ENCODE measurements at regions not wholly inside any gene's neighbourhood (a gene's known extent, or its start where the extent isn't known, plus 50 kb on each side); places are given as distances from the start of the nearest gene placed in this dataset.
A peak's percentile ranks its signal among the peaks of the same experiment; 100 is the strongest.

DNA sequence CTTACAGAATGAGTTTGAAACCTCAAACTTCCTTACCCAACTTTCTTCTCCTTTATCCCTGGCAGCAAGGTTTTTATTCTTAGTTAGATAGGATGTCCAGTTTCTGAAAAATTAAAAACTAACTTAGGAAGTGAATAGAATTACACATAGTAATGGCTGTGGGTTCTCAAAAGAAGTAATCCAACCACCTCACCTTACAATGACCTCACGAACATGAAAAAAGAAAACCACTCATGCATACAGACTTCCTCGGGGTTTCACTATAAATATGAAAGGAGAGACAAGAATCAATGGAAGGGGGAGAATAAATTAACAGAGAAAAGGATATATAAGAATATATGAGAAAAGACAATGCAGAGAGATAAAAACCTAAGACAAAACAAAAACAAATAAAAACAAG, 1044.3 kb upstream of the KLHL29 start:
- Histone ChIP-seq H3K4me3 (ENCODE audit: low read depth, low read length) (no peak overlapping the region), H3K36me3 (ENCODE audit: control insufficient read depth, insufficient read depth, low read length) (no peaks in the 10 kb centered on the region), H3K27me3 (ENCODE audit: control insufficient read depth, insufficient read depth, low read length) (no peaks in the 10 kb centered on the region)
- DNase-seq (ENCODE audit: low read depth), result no peak
- TF ChIP-seq, protein P1, sequence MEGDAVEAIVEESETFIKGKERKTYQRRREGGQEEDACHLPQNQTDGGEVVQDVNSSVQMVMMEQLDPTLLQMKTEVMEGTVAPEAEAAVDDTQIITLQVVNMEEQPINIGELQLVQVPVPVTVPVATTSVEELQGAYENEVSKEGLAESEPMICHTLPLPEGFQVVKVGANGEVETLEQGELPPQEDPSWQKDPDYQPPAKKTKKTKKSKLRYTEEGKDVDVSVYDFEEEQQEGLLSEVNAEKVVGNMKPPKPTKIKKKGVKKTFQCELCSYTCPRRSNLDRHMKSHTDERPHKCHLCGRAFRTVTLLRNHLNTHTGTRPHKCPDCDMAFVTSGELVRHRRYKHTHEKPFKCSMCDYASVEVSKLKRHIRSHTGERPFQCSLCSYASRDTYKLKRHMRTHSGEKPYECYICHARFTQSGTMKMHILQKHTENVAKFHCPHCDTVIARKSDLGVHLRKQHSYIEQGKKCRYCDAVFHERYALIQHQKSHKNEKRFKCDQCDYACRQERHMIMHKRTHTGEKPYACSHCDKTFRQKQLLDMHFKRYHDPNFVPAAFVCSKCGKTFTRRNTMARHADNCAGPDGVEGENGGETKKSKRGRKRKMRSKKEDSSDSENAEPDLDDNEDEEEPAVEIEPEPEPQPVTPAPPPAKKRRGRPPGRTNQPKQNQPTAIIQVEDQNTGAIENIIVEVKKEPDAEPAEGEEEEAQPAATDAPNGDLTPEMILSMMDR (IDR thresholded peaks at IDR 0.05; ENCODE audit: insufficient read depth, low read depth, low read length), result no peak
- CTCF ChIA-PET, result no interaction called here
- POLR2A ChIA-PET, result no interaction called here

DNA sequence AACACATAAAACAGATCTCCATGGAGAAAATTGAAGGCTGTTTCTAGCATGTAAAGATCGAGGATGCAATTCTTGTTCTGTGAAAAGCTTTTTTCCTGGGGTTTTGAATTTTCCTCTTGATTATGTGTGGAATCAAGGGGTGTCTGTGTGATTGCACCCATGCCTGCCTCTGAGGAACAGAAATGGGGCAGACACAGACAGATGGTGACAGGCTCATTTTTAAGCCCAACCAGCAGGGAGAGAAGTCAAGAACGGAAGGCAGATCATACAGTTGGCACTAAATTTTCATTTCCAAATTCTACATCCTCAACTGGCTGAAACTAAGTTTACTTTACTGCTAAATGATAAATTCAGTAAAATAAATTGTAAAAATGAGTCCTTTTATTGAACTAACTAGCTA, 1037.7 kb upstream of the KLHL29 start:
- CTCF ChIA-PET, result interaction anchor here (3.0 kb wide), 1 partner anchor 8 kb away, joined by 16 read pairs; no protein-coding TSS in a partner anchor
- TF ChIP-seq, protein P1 (IDR thresholded peaks at IDR 0.05; ENCODE audit: insufficient read depth, low read depth, low read length), result no peak
- no peaks in the 10 kb centered on the region for H3K36me3 ChIP-seq (ENCODE audit: control insufficient read depth, insufficient read depth, low read length)
- no peak overlapping the region for H3K4me3 ChIP-seq (ENCODE audit: low read depth, low read length)
- H3K27me3 ChIP-seq (ENCODE audit: control insufficient read depth, insufficient read depth, low read length), result no peaks in the 10 kb centered on the region
- POLR2A ChIA-PET, result no interaction called here
- no peak for DNase-seq (ENCODE audit: low read depth)

DNA sequence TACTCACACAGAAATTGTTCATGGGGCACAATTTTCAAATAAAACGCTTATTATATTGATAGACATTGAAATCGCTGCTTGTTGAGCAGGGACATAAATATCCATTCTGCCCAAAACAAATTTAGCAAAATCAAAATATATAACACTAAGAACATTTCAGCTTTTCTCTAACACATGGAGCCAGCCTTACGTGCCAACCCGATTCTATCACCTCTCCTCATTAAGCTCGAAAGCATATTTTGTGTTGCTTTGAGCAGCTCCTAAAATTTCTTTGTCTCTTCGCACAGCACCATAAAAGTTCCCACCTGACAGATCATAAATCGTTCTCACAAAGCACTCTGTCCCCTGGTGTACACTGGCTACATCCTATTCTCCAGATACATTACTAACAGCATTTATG, 1034.4 kb upstream of the KLHL29 start:
- DNase-seq (ENCODE audit: low read depth), result no peak
- TF ChIP-seq, protein P1 (IDR thresholded peaks at IDR 0.05; ENCODE audit: insufficient read depth, low read depth, low read length), result no peak
- ChIA-PET CTCF (no interaction called here), POLR2A (no interaction called here)
- H3K27me3 ChIP-seq (ENCODE audit: control insufficient read depth, insufficient read depth, low read length), result no peaks in the 10 kb centered on the region
- no peak overlapping the region for H3K4me3 ChIP-seq (ENCODE audit: low read depth, low read length)
- no peaks in the 10 kb centered on the region for H3K36me3 ChIP-seq (ENCODE audit: control insufficient read depth, insufficient read depth, low read length)

DNA sequence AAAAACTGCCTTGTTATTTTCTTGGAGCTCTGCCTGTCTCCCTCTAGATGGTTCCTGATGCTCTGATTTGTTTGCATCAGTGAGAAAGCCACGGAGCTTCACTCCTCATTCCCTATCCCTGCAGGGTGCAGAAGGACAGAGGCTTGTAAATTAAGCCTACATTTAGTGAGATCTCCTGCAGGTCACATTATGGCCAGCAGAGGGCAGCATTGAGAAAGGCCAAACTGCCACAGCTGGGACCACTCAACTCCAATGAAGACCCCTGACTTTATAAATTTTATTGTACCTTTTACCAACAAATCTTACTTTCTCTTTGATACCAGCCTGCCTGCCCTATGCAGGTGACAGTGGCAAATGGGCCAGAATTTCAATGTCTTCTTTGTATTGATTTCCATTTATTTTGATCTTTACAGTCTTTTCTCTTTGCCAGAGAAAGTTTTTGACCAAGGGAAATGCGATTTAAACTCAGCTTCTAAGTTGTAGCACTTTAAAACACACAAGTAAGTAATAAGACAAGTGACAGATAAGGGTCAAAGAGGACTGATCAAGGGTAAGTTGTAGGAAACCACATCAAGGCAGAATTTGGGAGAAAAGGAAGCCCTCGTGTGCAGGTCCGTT, 1029.1 kb upstream of the KLHL29 start:
- Histone ChIP-seq H3K36me3 (ENCODE audit: control insufficient read depth, insufficient read depth, low read length) (no peaks in the 10 kb centered on the region), H3K4me3 (ENCODE audit: low read depth, low read length) (no peak overlapping the region), H3K27me3 (ENCODE audit: control insufficient read depth, insufficient read depth, low read length) (no peaks in the 10 kb centered on the region)
- ChIA-PET POLR2A (no interaction called here), CTCF (interaction anchor here (0.7 to 2.9 kb wide), 9 partner anchors 10 to 1022 kb away, joined by 3 to 16 read pairs (median 3); no protein-coding TSS in a partner anchor)
- no peak for DNase-seq (ENCODE audit: low read depth)
- TF ChIP-seq, protein P1 (IDR thresholded peaks at IDR 0.05; ENCODE audit: insufficient read depth, low read depth, low read length), result peak; percentile 61

DNA sequence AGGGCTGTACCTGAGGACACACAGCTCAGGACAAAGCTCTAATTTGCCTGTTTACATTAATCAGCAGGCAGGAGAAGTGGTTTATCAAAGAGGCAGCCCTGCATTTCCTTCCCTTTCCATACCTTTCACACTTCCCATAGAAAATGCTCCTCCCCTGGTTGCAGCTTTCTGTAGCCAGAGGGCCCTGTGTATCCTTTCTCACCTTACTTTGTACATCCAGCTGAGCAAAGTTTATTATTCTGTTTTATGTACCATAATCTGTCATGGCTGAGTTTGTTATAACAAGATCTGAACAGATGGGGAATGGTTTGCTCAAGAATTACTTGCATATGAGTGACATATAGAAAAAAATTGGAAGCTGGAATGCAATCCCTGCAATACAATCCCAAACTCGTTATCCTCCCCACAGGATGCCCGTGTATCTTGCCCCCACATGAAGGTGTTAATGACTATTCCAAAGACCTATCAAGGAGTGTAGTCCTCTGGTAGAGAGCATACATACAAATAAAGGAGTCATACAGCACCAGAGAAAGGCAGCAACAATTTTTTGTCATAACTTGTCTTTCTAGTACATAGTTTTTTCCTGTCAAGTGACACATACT, 1025.8 kb upstream of the KLHL29 start:
- Histone ChIP-seq H3K4me3 (ENCODE audit: low read depth, low read length) (no peak overlapping the region), H3K36me3 (ENCODE audit: control insufficient read depth, insufficient read depth, low read length) (no peaks in the 10 kb centered on the region), H3K27me3 (ENCODE audit: control insufficient read depth, insufficient read depth, low read length) (no peaks in the 10 kb centered on the region)
- CTCF ChIA-PET, result no interaction called here
- TF ChIP-seq, protein P1 (IDR thresholded peaks at IDR 0.05; ENCODE audit: insufficient read depth, low read depth, low read length), result no peak
- POLR2A ChIA-PET, result no interaction called here
- no peak for DNase-seq (ENCODE audit: low read depth)

Data from BJ (cell line).